ENCODE measurements at regions not wholly inside any gene's neighbourhood (a gene's known extent, or its start where the extent isn't known, plus 50 kb on each side); places are given as distances from the start of the nearest gene placed in this dataset.

- Histone ChIP-seq H3K9ac (ENCODE audit: low read depth, low read length) (no peak overlapping the region), H3K27ac (ENCODE audit: insufficient read depth, low read length) (no peak overlapping the region), H3K9me3 (ENCODE audit: control insufficient read depth, insufficient read depth, low read length) (no peaks in the 10 kb centered on the region), H3K4me2 (ENCODE audit: low read depth, low read length) (no peak overlapping the region), H3K14ac (replicated peaks; ENCODE audit: low read depth, low read length) (no peak overlapping the region), H3K27me3 (ENCODE audit: control insufficient read depth, insufficient read depth, low read length) (no peaks in the 10 kb centered on the region), H3K56ac (ENCODE audit: extremely low read depth, insufficient read depth, low read length) (no peak overlapping the region), H2AFZ (replicated peaks; ENCODE audit: low read length, poor library complexity) (no peak overlapping the region), H3K4me1 (ENCODE audit: control insufficient read depth, insufficient read depth, low read length) (no peaks in the 10 kb centered on the region), H4K8ac (ENCODE audit: low read depth in 2 of 2, low read length in 2 of 2) (no peak overlapping the region), H3K79me1 (ENCODE audit: low read depth in 1 of 2, low read length in 2 of 2) (no peaks in the 10 kb centered on the region), H3K4me3 (ENCODE audit: insufficient read depth, low read depth, low read length) (no peak overlapping the region), H3K23ac (ENCODE audit: low read depth, low read length) (no peak overlapping the region), H2BK20ac (ENCODE audit: low read depth, low read length) (no peak overlapping the region), H3K36me3 (ENCODE audit: control insufficient read depth, insufficient read depth, low read length) (no peaks in the 10 kb centered on the region), H2AK9ac (replicated peaks; ENCODE audit: low read depth, low read length, poor library complexity) (no peak overlapping the region), H2BK120ac (ENCODE audit: low read depth, low read length) (no peak overlapping the region), H2BK15ac (ENCODE audit: low read depth, low read length) (no peak overlapping the region), H2BK5ac (ENCODE audit: low read depth, low read length, poor library complexity, severe bottlenecking) (no peak overlapping the region), H3K18ac (ENCODE audit: low read depth, low read length) (no peak overlapping the region), H3K4ac (ENCODE audit: low read depth, low read length) (no peak overlapping the region), H4K91ac (ENCODE audit: insufficient read depth, low read depth, low read length) (no peak overlapping the region), H3K9me1 (ENCODE audit: insufficient read depth, low read length) (no peaks in the 10 kb centered on the region), H4K20me1 (ENCODE audit: insufficient read depth, low read length) (no peaks in the 10 kb centered on the region), H2AK5ac (ENCODE audit: low read depth, low read length) (no peak overlapping the region), H4K5ac (ENCODE audit: low read depth, low read length) (no peak overlapping the region)
- WGBS, 2 experiments (ENCODE audit: extremely low coverage in 2 of 2, insufficient read length in 1 of 2) = 20% methylated on average over 1 of the region's 5 CpGs; no CpG with 5 or more reads in 1 of the 2 experiments
- CTCF ChIA-PET = no interaction called here
- POLR2A ChIA-PET (ENCODE audit: unreplicated experiment) = no interaction called here
- TF ChIP-seq NFE2L2 (IDR thresholded peaks at IDR 0.05; ENCODE audit: low read depth, low read length) = no peak
- no peak for TF ChIP-seq RAD21 (IDR thresholded peaks at IDR 0.05; ENCODE audit: low read length)
- TF ChIP-seq SMC3 (IDR thresholded peaks at IDR 0.05; ENCODE audit: low read depth, low read length) = no peak
- no peak for TF ChIP-seq MAZ (IDR thresholded peaks at IDR 0.05; ENCODE audit: borderline replicate concordance, low read depth, low read length)
- TF ChIP-seq BHLHE40 (IDR thresholded peaks at IDR 0.05; ENCODE audit: low read depth, low read length) = no peak
- TF ChIP-seq FOS (IDR thresholded peaks at IDR 0.05; ENCODE audit: low read depth, low read length) = no peak
- in situ Hi-C loops (cut with MboI; ENCODE audit: low sequenced_read_pairs) (no loop called here), intact Hi-C loops (cut with micrococcal nuclease) (no loop called here), dilution Hi-C loops (cut with HindIII; ENCODE audit: low sequenced_read_pairs, unreplicated experiment) (no loop called here)
- ATAC-seq (ENCODE audit: low read depth) (no peak), DNase-seq (no peak)
- no TSS peak for BruUV-seq (replicated peaks)
Observed at GRCh38 chr4:169934794-169935429, 91.3 kb downstream of the MFAP3L start.

Measured in IMR-90 (cell line).